GM12891 (cell line): ENCODE measurements at regions not wholly inside any gene's neighbourhood (a gene's known extent, or its start where the extent isn't known, plus 50 kb on each side); places are given as distances from the start of the nearest gene placed in this dataset.

ENCODE experiments used
- POLR2A ChIP-seq: IDR thresholded peaks from 2 replicates; pipeline ENCODE4 v1.6.1; 2011; ENCODE audit warnings: low read depth, low read length, control low read depth
- POLR2AphosphoS5 ChIP-seq: IDR thresholded peaks from 2 replicates; pipeline ENCODE4 v1.6.1; 2011; ENCODE audit warnings: low read depth, low read length, control low read depth
- TAF1 ChIP-seq: IDR thresholded peaks from 2 replicates; pipeline ENCODE4 v1.6.1; 2011; ENCODE audit warnings: low read depth, low read length, control low read depth

DNA sequence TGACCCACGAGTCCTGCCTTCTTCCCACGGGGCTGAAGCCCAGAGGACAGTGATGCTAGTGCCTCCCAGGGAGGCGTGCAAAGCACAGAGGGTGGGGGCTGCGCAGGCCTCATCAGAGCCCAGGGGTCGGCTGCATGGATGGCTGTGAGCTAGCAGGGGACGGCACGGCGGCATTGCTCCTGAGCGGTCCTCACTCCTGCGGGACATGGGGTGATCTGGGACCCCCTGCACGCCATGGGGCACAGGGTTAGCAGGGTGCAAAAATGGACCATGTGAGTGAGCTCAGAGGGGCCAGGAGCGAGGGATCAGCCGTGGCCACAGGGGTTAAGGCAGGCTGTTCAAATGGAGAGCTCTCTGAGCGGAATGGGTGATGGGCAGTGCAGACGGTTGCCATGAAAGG is 138.3 kb downstream of the SNX19 start:
- TF ChIP-seq POLR2AphosphoS5 (no peak), POLR2A (no peak), TAF1 (no peak)
